A549 (cell line): ENCODE measurements at regions not wholly inside any gene's neighbourhood (a gene's known extent, or its start where the extent isn't known, plus 50 kb on each side); places are given as distances from the start of the nearest gene placed in this dataset.

Experiments
- ATAC-seq, 2 experiments: fragments of 200-7000 bp in 1 of 2; fragments of >200 bp in 1 of 2; cut with Nextera tagmentation in 1 of 2; cut with Tn5 transposase in 1 of 2; 3 replicates each; pipeline versions ENCODE4 v1.8.0 to v1.9.1; 2018 to 2020; ENCODE audit warnings: mild to moderate bottlenecking in 1 of 2, moderate library complexity in 1 of 2
- CTCF ChIA-PET: fragments of 300-600 bp; sonication (Branson Sonifier 250); formaldehyde crosslinking; extraction: SDS; loops from one replicate; lab custom pipeline; 2021; ENCODE audit warnings: antibody characterized with exemption, inconsistent platforms; lab: Yijun Ruan, JAX
- POLR2A ChIA-PET: fragments of 350-600 bp; formaldehyde crosslinking; extraction: SDS; loops from one replicate; lab custom pipeline; 2021; ENCODE audit warnings: antibody characterized with exemption, inconsistent platforms; lab: Yijun Ruan, JAX
- DNase-seq, 2 experiments: peaks; one replicate each; pipeline versions ENCODE4 v3.0.0 to v3.0.0-alpha.2; 2011 to 2016; ENCODE audit warnings: low read depth in 1 of 2, low spot score in 1 of 2
- FAIRE-seq: peaks from 2 replicates; lab custom pipeline; 2011; peaks lifted over from hg19 to GRCh38; lab: Jason Lieb, UNC
- H3K27ac ChIP-seq, 2 experiments: fragments of >200 bp; sonication (Bioruptor Twin); formaldehyde crosslinking; 3 replicates each; pipeline ENCODE4 v1.5.1; 2016 to 2017
- H3K4me1 ChIP-seq: fragments of >200 bp; sonication (Bioruptor Twin); formaldehyde crosslinking; 3 replicates; pipeline ENCODE4 v1.6.1; 2016
- H3K4me2 ChIP-seq: fragments of >200 bp; sonication (Bioruptor Twin); formaldehyde crosslinking; 3 replicates; pipeline ENCODE4 v1.6.1; 2016
- H3K4me3 ChIP-seq: fragments of >200 bp; sonication (Bioruptor Twin); formaldehyde crosslinking; 3 replicates; pipeline ENCODE4 v1.5.1; 2016
- H3K9me3 ChIP-seq: fragments of >200 bp; sonication (Bioruptor Twin); formaldehyde crosslinking; 3 replicates; pipeline ENCODE4 v1.6.1; 2016
- BHLHE40 ChIP-seq: IDR thresholded peaks from 2 replicates; pipeline ENCODE4 v1.6.1; 2012; ENCODE audit warnings: low read depth, low read length, inconsistent platforms
- CBX2 ChIP-seq: fragments of 200-600 bp; sonication (generic); IDR thresholded peaks from 2 replicates; pipeline ENCODE4 v1.6.1; 2016; ENCODE audit warnings: low read depth, mild to moderate bottlenecking, borderline replicate concordance
- CEBPB ChIP-seq, 2 experiments: fragments of >200 bp in 1 of 2; sonication (Bioruptor Twin) in 1 of 2; formaldehyde crosslinking in 1 of 2; IDR thresholded peaks; 2 replicates each; pipeline ENCODE4 v1.6.1; 2012 to 2016
- CHD4 ChIP-seq: fragments of 200-600 bp; sonication (generic); IDR thresholded peaks from 2 replicates; pipeline ENCODE4 v1.6.1; 2016; ENCODE audit warnings: antibody characterized with exemption, mild to moderate bottlenecking, borderline replicate concordance
- EP300 ChIP-seq, 2 experiments: fragments of >200 bp; sonication (Bioruptor Twin); formaldehyde crosslinking; IDR thresholded peaks; 2 replicates in 1 of 2; 3 replicates in 1 of 2; pipeline ENCODE4 v1.6.1; 2016 to 2017
- FOSL2 ChIP-seq, 2 experiments: fragments of 450-650 bp in 1 of 2; fragments of >200 bp in 1 of 2; sonication (Bioruptor Twin) in 1 of 2; formaldehyde crosslinking; IDR thresholded peaks; 2 replicates each; pipeline versions ENCODE4 v1.5.0 to v1.6.1; 2016 to 2020; ENCODE audit warnings: mild to moderate bottlenecking in 1 of 2, moderate library complexity in 1 of 2
- FOXS1 ChIP-seq: fragments of 250-450 bp; sonication (Bioruptor Pico); IDR thresholded peaks from 2 replicates; pipeline ENCODE4 v1.5.0; 2020; ENCODE audit warnings: mild to moderate bottlenecking, moderate library complexity
- HDAC2 ChIP-seq: fragments of 200-600 bp; sonication (generic); IDR thresholded peaks from 2 replicates; pipeline ENCODE4 v1.6.1; 2016
- HOXA7 ChIP-seq: fragments of 250-450 bp; sonication (Bioruptor Pico); IDR thresholded peaks from 2 replicates; pipeline ENCODE4 v1.5.0; 2020; ENCODE audit warnings: mild to moderate bottlenecking, moderate library complexity
- KDM5A ChIP-seq: fragments of 200-600 bp; sonication (generic); IDR thresholded peaks from 2 replicates; pipeline ENCODE4 v1.6.1; 2016; ENCODE audit warnings: antibody characterized with exemption, mild to moderate bottlenecking
- MAFK ChIP-seq: fragments of 450-650 bp; IDR thresholded peaks from 2 replicates; pipeline ENCODE4 v1.6.1; 2014; ENCODE audit not compliant: partially characterized antibody
- MAZ ChIP-seq: fragments of 150-350 bp; IDR thresholded peaks from 2 replicates; pipeline ENCODE4 v1.6.1; 2014; ENCODE audit warnings: antibody characterized with exemption, low read depth, low read length, borderline replicate concordance
- PHF8 ChIP-seq: fragments of 200-600 bp; sonication (generic); IDR thresholded peaks from 2 replicates; pipeline ENCODE4 v1.6.1; 2016; ENCODE audit warnings: low read depth, mild to moderate bottlenecking, antibody characterized with exemption, moderate library complexity, borderline replicate concordance
- POLR2AphosphoS2 ChIP-seq: conservative IDR thresholded peaks from 2 replicates; pipeline ENCODE4 v1.6.1; 2012; ENCODE audit warnings: low read length, improper control_type of control experiment, inconsistent platforms
- RAD21 ChIP-seq, 2 experiments: fragments of >200 bp in 1 of 2; sonication (Bioruptor Twin) in 1 of 2; formaldehyde crosslinking in 1 of 2; IDR thresholded peaks in 1 of 2; conservative IDR thresholded peaks in 1 of 2; 2 replicates in 1 of 2; 3 replicates in 1 of 2; pipeline ENCODE4 v1.6.1; 2012 to 2018; ENCODE audit warnings: inconsistent platforms in 1 of 2
- SREBF2 ChIP-seq: fragments of 450-650 bp; IDR thresholded peaks from 2 replicates; pipeline ENCODE4 v1.6.1; 2014; ENCODE audit warnings: mild to moderate bottlenecking, moderate library complexity
- ZC3H11A ChIP-seq: fragments of 450-650 bp; IDR thresholded peaks from 2 replicates; pipeline ENCODE4 v1.6.1; 2014; ENCODE audit warnings: antibody characterized with exemption, mild to moderate bottlenecking
- ZSCAN20 ChIP-seq: fragments of 250-450 bp; sonication (Bioruptor Pico); IDR thresholded peaks from 2 replicates; pipeline ENCODE4 v1.8.0; 2022; ENCODE audit warnings: mild to moderate bottlenecking, moderate library complexity
- WGBS: methylation state at CpG from one replicate; pipeline ENCODE4 v1.1.6; 2017; ENCODE audit errors: missing lambda C conversion rate; 5-methylcytosine and 5-hydroxymethylcytosine counted together
- TF ChIP-seq, protein P1 (sequence below): IDR thresholded peaks from 2 replicates; pipeline ENCODE4 v1.6.1; 2012
- TF ChIP-seq, protein P2 (sequence below): fragments of >200 bp; sonication (Bioruptor Twin); formaldehyde crosslinking; IDR thresholded peaks from 3 replicates; pipeline ENCODE4 v1.6.1; 2016
- TF ChIP-seq, protein P3 (sequence below): fragments of 250-450 bp; sonication (Bioruptor Pico); IDR thresholded peaks from 2 replicates; pipeline ENCODE4 v1.5.0; 2021; ENCODE audit warnings: mild to moderate bottlenecking, moderate library complexity, borderline replicate concordance
- TF ChIP-seq, protein P4 (sequence below): fragments of 250-450 bp; sonication (Bioruptor Pico); IDR thresholded peaks from 2 replicates; pipeline ENCODE4 v1.5.0; 2020; ENCODE audit warnings: low read depth, mild to moderate bottlenecking, moderate library complexity
- TF ChIP-seq, protein P5 (sequence below): fragments of 150-350 bp; IDR thresholded peaks from 2 replicates; pipeline ENCODE4 v1.6.1; 2014; ENCODE audit warnings: low read depth, mild to moderate bottlenecking, low read length

DNA sequence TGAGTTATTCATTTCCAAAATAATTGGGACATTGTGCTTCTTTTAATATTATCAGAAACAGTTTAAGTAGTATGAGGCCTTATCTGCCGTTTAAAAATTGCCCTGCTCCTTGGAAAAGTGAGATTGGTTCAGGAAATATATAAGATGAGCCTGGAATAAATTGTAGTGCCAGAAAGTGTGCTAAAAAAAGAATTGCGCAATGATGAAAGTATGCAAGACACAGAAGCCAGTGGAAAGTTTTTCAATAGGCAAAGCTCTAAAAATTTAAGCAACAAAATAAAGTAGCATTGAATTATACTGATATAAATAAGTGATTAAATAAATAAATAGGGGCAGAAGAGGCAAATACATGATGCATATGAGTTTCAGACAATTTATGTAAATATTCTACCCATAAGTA, 834.9 kb downstream of the BCL11B start:
- no peak overlapping the region for H3K4me2 ChIP-seq
- ATAC-seq (no peak), DNase-seq (no peak), FAIRE-seq (no peak)
- no peak overlapping the region for H3K4me3 ChIP-seq
- POLR2A ChIA-PET = no interaction called here
- no peaks in the 10 kb centered on the region for H3K9me3 ChIP-seq
- 24% methylated on average over 2 of the region's 2 CpGs for WGBS
- CTCF ChIA-PET = no interaction called here
- H3K27ac ChIP-seq = no peak overlapping the region
- no peaks in the 10 kb centered on the region for H3K4me1 ChIP-seq
- TF ChIP-seq, protein P1, sequence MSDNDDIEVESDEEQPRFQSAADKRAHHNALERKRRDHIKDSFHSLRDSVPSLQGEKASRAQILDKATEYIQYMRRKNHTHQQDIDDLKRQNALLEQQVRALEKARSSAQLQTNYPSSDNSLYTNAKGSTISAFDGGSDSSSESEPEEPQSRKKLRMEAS = no peak
- peak; percentile 33 to 60; a peak in 3 of 4 replicates for TF ChIP-seq CEBPB (IDR thresholded peaks at IDR 0.05)

DNA sequence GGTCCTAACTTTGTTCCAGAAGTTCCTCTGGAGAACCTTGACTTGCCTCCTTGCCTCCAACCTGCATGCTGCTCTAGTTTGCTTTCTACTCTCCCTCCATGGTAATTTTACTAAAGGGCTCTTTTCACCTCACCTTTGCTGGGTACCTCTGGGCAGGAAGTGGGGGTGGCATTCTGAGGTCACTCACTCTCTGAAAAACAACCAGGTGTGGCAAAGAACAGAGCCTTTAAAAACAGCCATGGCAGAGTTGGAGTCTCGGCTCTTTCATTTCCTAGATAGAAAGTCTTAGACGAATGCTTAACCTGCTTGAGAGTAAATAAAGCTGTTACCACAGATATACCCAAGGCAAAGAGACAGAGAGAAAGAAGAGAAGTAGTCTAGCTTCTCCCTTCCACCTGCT, 827.9 kb downstream of the BCL11B start:
- H3K4me2 ChIP-seq = no peak overlapping the region
- ATAC-seq = no peak
- H3K4me3 ChIP-seq = no peak overlapping the region
- TF ChIP-seq CBX2 (no peak), FOSL2 (IDR thresholded peaks at IDR 0.05) (no peak), FOSL2 (CRISPR knock-in tag; IDR thresholded peaks at IDR 0.05) (no peak), BHLHE40 (no peak), KDM5A (no peak), PHF8 (no peak), MAZ (no peak), RAD21 (conservative IDR thresholded peaks at IDR 0.05 in 1 of 2, IDR thresholded peaks at IDR 0.05 in 1 of 2) (no peak), CHD4 (no peak)
- TF ChIP-seq, protein P2, sequence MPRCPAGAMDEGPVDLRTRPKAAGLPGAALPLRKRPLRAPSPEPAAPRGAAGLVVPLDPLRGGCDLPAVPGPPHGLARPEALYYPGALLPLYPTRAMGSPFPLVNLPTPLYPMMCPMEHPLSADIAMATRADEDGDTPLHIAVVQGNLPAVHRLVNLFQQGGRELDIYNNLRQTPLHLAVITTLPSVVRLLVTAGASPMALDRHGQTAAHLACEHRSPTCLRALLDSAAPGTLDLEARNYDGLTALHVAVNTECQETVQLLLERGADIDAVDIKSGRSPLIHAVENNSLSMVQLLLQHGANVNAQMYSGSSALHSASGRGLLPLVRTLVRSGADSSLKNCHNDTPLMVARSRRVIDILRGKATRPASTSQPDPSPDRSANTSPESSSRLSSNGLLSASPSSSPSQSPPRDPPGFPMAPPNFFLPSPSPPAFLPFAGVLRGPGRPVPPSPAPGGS = no peak
- TF ChIP-seq, protein P3, sequence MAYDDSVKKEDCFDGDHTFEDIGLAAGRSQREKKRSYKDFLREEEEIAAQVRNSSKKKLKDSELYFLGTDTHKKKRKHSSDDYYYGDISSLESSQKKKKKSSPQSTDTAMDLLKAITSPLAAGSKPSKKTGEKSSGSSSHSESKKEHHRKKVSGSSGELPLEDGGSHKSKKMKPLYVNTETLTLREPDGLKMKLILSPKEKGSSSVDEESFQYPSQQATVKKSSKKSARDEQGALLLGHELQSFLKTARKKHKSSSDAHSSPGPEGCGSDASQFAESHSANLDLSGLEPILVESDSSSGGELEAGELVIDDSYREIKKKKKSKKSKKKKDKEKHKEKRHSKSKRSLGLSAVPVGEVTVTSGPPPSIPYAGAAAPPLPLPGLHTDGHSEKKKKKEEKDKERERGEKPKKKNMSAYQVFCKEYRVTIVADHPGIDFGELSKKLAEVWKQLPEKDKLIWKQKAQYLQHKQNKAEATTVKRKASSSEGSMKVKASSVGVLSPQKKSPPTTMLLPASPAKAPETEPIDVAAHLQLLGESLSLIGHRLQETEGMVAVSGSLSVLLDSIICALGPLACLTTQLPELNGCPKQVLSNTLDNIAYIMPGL (CRISPR knock-in tag) = no peak
- TF ChIP-seq, protein P1 = no peak
- DNase-seq = no peak
- 9% methylated on average over 2 of the region's 2 CpGs for WGBS
- POLR2A ChIA-PET = no interaction called here
- H3K4me1 ChIP-seq = no peaks in the 10 kb centered on the region
- no peaks in the 10 kb centered on the region for H3K9me3 ChIP-seq
- no peak overlapping the region for H3K27ac ChIP-seq
- CTCF ChIA-PET = no interaction called here
- FAIRE-seq = no peak

DNA sequence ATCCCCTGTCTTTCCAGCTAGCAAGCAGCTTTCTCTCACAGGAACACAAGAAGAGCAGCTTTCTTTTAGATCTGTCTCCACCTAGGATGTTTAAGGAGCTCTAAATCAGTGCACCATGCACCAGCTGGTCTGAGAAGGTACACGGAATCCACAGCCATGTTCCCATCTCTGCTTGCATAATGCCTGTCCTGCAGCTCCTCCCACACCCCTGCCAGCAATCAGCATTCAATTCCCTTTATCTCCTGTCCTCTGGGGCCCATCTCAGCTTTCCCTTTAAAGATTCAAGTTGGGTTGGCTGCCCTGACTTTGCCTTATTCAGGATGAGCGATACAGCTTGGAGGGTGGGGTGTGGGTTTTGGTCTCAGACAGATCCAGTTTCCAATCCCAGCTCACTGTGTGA, 826.3 kb downstream of the BCL11B start:
- POLR2A ChIA-PET = no interaction called here
- TF ChIP-seq, protein P4, sequence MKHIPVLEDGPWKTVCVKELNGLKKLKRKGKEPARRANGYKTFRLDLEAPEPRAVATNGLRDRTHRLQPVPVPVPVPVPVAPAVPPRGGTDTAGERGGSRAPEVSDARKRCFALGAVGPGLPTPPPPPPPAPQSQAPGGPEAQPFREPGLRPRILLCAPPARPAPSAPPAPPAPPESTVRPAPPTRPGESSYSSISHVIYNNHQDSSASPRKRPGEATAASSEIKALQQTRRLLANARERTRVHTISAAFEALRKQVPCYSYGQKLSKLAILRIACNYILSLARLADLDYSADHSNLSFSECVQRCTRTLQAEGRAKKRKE = no peak
- TF ChIP-seq ZSCAN20 (CRISPR knock-in tag) (no peak), MAFK (no peak), EP300 (IDR thresholded peaks at IDR 0.05) (no peak), HDAC2 (no peak), CHD4 (no peak), ZC3H11A (no peak), FOXS1 (no peak), SREBF2 (no peak), POLR2AphosphoS2 (no peak), HOXA7 (CRISPR knock-in tag) (no peak)
- TF ChIP-seq, protein P5, sequence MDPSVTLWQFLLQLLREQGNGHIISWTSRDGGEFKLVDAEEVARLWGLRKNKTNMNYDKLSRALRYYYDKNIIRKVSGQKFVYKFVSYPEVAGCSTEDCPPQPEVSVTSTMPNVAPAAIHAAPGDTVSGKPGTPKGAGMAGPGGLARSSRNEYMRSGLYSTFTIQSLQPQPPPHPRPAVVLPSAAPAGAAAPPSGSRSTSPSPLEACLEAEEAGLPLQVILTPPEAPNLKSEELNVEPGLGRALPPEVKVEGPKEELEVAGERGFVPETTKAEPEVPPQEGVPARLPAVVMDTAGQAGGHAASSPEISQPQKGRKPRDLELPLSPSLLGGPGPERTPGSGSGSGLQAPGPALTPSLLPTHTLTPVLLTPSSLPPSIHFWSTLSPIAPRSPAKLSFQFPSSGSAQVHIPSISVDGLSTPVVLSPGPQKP = no peak
- TF ChIP-seq, protein P2 = no peak
- no peaks in the 10 kb centered on the region for H3K9me3 ChIP-seq
- ATAC-seq (no peak), DNase-seq (no peak), FAIRE-seq (no peak)
- H3K27ac ChIP-seq = no peak overlapping the region
- H3K4me3 ChIP-seq = no peak overlapping the region
- CTCF ChIA-PET = interaction anchor here (0.6 kb wide), 2 partner anchors 1278 to 1517 kb away, joined by 3 to 4 read pairs; no protein-coding TSS in a partner anchor
- H3K4me1 ChIP-seq = no peaks in the 10 kb centered on the region
- WGBS = 0% methylated on average over 2 of the region's 2 CpGs
- H3K4me2 ChIP-seq = no peak overlapping the region
